Immature natural killer cell (primary cell): ENCODE measurements at regions not wholly inside any gene's neighbourhood (a gene's known extent, or its start where the extent isn't known, plus 50 kb on each side); places are given as distances from the start of the nearest gene placed in this dataset.

Experiments
- DNase-seq, 3 donors: peaks; one replicate each; pipeline ENCODE4 v3.0.0; 2022; ENCODE audit warnings: mixed read lengths in 1 of 3
- H3K27ac Mint-ChIP-seq, 6 donors: one replicate each; pipeline ENCODE4 v1.8.0; 2020; ENCODE audit warnings: mixed read lengths in 6 of 6, mild to moderate bottlenecking in 5 of 6, inconsistent platforms in 4 of 6, moderate library complexity in 3 of 6
- H3K27me3 Mint-ChIP-seq, 3 donors: one replicate each; pipeline ENCODE4 v1.8.0; 2020 to 2021; ENCODE audit warnings: low read depth in 3 of 3, mild to moderate bottlenecking in 3 of 3, mixed read lengths in 3 of 3, moderate library complexity in 3 of 3, inconsistent platforms in 1 of 3
- H3K36me3 Mint-ChIP-seq, 3 donors: one replicate each; pipeline ENCODE4 v1.8.0; 2020; ENCODE audit warnings: mixed read lengths in 3 of 3, inconsistent platforms in 2 of 3, mild to moderate bottlenecking in 2 of 3
- H3K4me1 Mint-ChIP-seq, 2 donors: one replicate each; pipeline ENCODE4 v1.8.0; 2020; ENCODE audit warnings: inconsistent platforms in 2 of 2, mild to moderate bottlenecking in 2 of 2, mixed read lengths in 2 of 2, moderate library complexity in 1 of 2
- H3K4me3 Mint-ChIP-seq, 5 donors: one replicate each; pipeline ENCODE4 v1.8.0; 2020; ENCODE audit warnings: mild to moderate bottlenecking in 5 of 5, mixed read lengths in 5 of 5, inconsistent platforms in 3 of 5, moderate library complexity in 3 of 5
- H3K9me3 Mint-ChIP-seq, 6 donors: one replicate each; pipeline ENCODE4 v1.8.0; 2020; ENCODE audit warnings: mild to moderate bottlenecking in 6 of 6, mixed read lengths in 6 of 6, inconsistent platforms in 4 of 6, moderate library complexity in 3 of 6

GRCh38 chr5:44641820-44642219, 166.9 kb upstream of the MRPS30 start:
- DNase-seq = no peak
- Mint-ChIP-seq H3K27ac (no peak overlapping the region), H3K9me3 (peaks cover 5 to 14% (median 9%) of the 10 kb centered on the region in 6 donors), H3K4me3 (no peak overlapping the region), H3K36me3 (no peaks in the 10 kb centered on the region), H3K4me1 (no peaks in the 10 kb centered on the region), H3K27me3 (no peaks in the 10 kb centered on the region)

DNA sequence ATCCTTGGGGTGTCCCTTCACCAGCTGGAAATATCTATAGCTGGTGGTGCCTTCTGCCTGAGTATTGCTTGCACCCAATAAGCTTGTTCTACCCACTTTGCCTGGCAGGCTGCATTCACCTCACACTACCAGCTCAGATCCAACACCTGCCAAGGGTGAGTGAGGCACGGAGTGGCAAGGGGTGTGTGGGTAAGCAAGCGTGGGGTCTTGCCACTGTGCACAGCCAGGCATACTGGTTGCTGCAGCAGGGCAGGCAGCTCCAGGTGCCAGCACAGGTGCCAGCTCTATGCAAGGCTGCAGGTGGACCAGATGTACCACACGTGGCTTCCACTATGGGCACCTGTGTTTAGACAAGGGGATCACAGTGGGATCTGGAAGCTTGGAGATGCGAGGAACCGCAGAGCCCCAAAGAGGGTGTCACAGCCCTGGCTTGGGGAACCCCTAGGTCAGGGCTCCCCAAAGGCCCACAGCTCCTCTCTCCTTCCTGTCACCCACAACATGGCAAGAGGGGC, 167.7 kb upstream of the MRPS30 start:
- Mint-ChIP-seq H3K36me3 (no peaks in the 10 kb centered on the region), H3K27me3 (no peaks in the 10 kb centered on the region), H3K4me3 (no peak overlapping the region), H3K9me3 (peaks cover 5 to 14% (median 9%) of the 10 kb centered on the region in 6 donors), H3K27ac (no peak overlapping the region), H3K4me1 (no peaks in the 10 kb centered on the region)
- no peak for DNase-seq

GRCh38 chr5:44637916-44638869, 170.6 kb upstream of the MRPS30 start:
- Mint-ChIP-seq H3K27ac (no peak overlapping the region), H3K4me1 (no peaks in the 10 kb centered on the region)

DNA sequence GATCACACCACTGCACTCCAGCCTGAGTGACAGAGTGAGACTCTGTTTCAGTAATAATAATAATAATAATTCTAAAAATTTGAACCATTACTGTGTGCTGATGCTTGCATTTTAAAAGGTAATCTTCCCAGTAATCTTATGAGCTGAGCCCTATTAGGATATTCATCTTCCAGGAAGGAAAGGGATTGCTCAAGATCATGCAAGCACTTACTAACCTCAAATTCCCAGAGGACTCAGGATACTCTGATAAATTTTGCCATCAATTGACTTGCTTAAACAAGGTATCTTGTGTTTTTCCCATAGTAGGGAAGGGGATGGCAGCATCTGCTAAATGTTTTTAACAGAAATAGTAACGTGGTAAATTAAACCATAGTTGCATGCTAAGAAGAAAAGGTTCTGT, 176.4 kb upstream of the MRPS30 start:
- DNase-seq = no peak
- Mint-ChIP-seq H3K27ac (no peak overlapping the region), H3K9me3 (peaks cover 7 to 25% (median 14%) of the 10 kb centered on the region in 6 donors), H3K4me1 (no peaks in the 10 kb centered on the region), H3K36me3 (no peaks in the 10 kb centered on the region), H3K27me3 (no peaks in the 10 kb centered on the region), H3K4me3 (no peak overlapping the region)

More at GRCh38 chr5:44637916-44638869, 170.6 kb upstream of the MRPS30 start:
- no peaks in the 10 kb centered on the region for H3K36me3 Mint-ChIP-seq
- no peaks in the 10 kb centered on the region for H3K27me3 Mint-ChIP-seq
- H3K4me3 Mint-ChIP-seq = no peak overlapping the region
- no peak for DNase-seq
- H3K9me3 Mint-ChIP-seq = peaks cover 8 to 21% (median 12%) of the 10 kb centered on the region in 6 donors

DNA sequence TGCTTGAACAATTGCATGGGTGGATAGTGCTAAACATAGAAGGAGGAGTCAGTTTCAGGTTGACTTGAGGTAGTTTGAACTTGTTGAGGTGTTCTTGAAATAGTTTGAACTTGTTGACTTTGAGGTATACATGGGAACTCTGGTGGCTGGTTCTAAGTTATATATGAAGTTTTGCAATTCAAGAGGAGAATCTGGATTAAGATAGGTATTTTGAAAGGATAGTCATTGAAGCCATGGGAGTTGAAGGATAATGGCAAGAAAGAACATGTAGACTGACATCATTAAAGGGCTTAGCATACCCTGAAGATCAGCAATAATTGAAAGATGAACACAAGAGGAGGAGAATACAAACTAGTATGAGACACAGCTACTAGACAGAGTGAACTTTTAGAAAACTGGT, 181.9 kb upstream of the MRPS30 start:
- Mint-ChIP-seq H3K27ac (no peak overlapping the region), H3K36me3 (no peaks in the 10 kb centered on the region), H3K27me3 (no peaks in the 10 kb centered on the region), H3K4me1 (no peaks in the 10 kb centered on the region), H3K4me3 (no peak overlapping the region), H3K9me3 (peaks cover 4 to 19% (median 13%) of the 10 kb centered on the region in 6 donors)
- no peak for DNase-seq

DNA sequence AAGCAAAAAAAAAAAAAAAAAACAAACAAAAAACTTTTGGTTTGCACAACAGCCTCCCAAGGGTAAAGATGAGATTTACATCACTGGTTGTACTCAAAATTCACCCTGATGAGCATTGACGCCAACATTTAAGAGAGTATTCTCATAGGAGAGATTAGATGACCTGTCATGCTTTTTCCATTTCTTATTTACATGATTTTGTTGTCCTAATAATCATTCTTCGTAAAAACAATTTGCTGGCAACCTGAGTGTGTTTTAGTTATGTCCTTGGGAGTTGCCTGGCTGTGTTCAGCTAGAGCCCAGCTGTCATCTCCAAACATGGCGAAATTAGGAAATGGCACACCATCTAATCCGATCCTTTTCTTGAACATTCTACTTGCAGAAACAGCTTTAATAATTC, 186.4 kb upstream of the MRPS30 start:
- no peak for DNase-seq
- Mint-ChIP-seq H3K4me1 (no peaks in the 10 kb centered on the region), H3K4me3 (no peak overlapping the region), H3K27ac (no peak overlapping the region), H3K36me3 (no peaks in the 10 kb centered on the region), H3K9me3 (peaks cover 2 to 14% (median 11%) of the 10 kb centered on the region in 6 donors), H3K27me3 (no peaks in the 10 kb centered on the region)

DNA sequence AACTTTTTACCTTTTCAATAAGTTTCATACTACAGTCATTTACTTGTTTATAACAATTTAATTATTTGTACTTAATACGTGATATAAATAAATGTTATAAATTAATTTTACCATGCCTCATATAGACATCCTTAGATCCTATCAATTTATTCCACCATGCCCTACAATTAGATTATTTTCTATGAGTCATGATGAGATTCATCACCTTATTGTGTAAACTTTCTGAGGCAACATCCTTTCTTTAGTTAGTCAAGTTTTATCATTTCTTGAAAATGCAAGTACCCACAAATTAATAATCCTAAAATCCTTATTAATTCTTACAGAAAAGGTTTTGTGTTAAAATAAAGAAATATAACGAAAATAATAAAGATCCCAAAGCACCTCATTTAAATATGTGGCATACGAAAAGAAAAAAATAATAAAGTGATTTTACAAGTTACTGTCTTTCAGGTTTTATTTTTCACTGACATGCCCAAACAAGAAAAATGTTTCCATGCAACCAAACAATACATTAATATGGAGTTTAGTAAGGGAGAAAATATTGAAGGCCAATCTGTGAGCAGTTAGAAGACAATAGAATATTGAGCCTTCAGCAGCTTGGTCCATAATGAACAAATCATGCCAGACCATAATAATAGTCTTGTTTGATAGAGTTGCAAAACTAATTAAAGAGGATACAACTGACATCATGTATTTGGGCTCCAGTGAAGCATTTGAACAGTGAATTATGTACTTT, 188.7 kb upstream of the MRPS30 start:
- no peak for DNase-seq
- Mint-ChIP-seq H3K36me3 (no peaks in the 10 kb centered on the region), H3K27ac (no peak overlapping the region), H3K27me3 (no peaks in the 10 kb centered on the region), H3K4me3 (no peak overlapping the region), H3K9me3 (peaks cover 4 to 7% (median 5%) of the 10 kb centered on the region in 6 donors), H3K4me1 (no peaks in the 10 kb centered on the region)

DNA sequence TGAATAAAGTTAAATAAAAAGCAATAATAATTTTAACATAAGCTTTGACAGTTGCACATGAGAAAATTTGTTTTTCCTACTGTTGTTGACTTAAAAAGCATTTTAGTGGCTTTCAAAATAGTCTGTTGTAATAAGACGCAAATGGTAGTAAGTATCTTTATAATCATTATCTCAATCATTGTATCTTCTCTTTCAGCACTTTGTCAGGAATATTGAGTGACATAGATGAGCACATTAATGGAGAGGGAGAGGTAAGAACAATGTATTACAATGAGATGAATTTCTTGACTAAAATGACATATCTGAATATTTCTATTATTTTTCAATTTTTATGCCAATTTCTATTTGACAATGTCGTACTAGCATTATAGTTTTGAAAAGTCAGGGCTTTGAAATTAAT, 193.9 kb upstream of the MRPS30 start:
- Mint-ChIP-seq H3K36me3 (no peaks in the 10 kb centered on the region), H3K4me1 (no peaks in the 10 kb centered on the region), H3K27me3 (no peaks in the 10 kb centered on the region), H3K4me3 (no peak overlapping the region), H3K9me3 (peaks cover 4 to 15% (median 11%) of the 10 kb centered on the region in 6 donors), H3K27ac (no peak overlapping the region)
- DNase-seq = no peak

GRCh38 chr5:44613936-44614335, 194.8 kb upstream of the MRPS30 start:
- H3K4me1 Mint-ChIP-seq = no peaks in the 10 kb centered on the region
- H3K36me3 Mint-ChIP-seq = no peaks in the 10 kb centered on the region
- H3K27ac Mint-ChIP-seq = no peak overlapping the region
- peaks cover 4 to 15% (median 12%) of the 10 kb centered on the region in 6 donors for H3K9me3 Mint-ChIP-seq
- H3K4me3 Mint-ChIP-seq = no peak overlapping the region
- H3K27me3 Mint-ChIP-seq = no peaks in the 10 kb centered on the region
- no peak for DNase-seq

- Mint-ChIP-seq H3K4me1 (no peaks in the 10 kb centered on the region), H3K27ac (no peak overlapping the region), H3K9me3 (peaks cover 12 to 60% (median 28%) of the 10 kb centered on the region in 6 donors), H3K4me3 (no peak overlapping the region), H3K27me3 (peaks cover 1 to 2% (median 2%) of the 10 kb centered on the region in 3 donors), H3K36me3 (no peaks in the 10 kb centered on the region)
- DNase-seq = no peak
Measured at GRCh38 chr5:44605926-44606325, 202.8 kb upstream of the MRPS30 start.

DNA sequence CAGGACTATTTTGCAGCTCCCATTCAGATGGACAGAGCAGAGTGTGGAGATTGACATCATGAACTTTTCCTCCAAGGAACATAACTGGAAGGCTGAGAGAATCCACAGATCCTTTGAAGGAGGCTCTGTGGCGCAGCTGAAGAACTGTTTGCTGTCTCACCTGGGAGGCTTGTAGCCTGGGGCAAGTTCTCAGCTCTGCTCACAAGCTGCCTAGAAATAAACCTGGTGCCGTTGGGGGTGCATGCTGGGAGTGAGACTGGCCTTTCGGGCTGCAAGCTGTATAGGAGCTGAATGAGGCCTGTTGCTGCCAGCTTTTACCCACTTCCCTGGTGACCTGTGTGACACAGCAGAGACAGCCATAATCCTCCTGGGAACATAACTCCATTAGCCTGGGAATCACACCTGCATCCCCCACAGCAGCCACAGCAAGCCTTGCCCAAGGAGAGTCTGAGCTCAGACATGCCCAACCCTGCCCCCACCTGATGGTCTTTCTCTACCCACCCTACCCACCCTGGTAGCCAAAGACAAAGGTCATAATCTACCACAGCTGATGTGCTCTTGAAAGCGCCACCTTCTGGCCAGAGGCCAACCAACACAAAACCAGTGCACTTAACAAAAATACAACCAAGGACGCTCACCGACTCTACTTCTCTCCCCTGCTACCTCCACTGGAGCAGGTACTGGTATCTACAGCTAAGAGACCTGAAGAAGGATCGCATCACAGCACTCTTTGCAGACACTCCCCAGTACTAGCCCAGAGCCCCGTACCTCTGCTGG, 205.1 kb upstream of the MRPS30 start:
- H3K4me1 Mint-ChIP-seq = no peaks in the 10 kb centered on the region
- DNase-seq = no peak
- no peak overlapping the region for H3K27ac Mint-ChIP-seq
- no peak overlapping the region for H3K4me3 Mint-ChIP-seq
- peaks cover 7 to 56% (median 36%) of the 10 kb centered on the region in 6 donors for H3K9me3 Mint-ChIP-seq
- no peaks in the 10 kb centered on the region for H3K36me3 Mint-ChIP-seq
- peaks cover 1 to 2% (median 2%) of the 10 kb centered on the region in 3 donors for H3K27me3 Mint-ChIP-seq

GRCh38 chr5:44574678-44575077, 185.5 kb upstream of the FGF10 start:
- peaks cover 0 to 3% (median 2%) of the 10 kb centered on the region in 3 donors for H3K27me3 Mint-ChIP-seq
- H3K4me1 Mint-ChIP-seq = no peaks in the 10 kb centered on the region
- H3K9me3 Mint-ChIP-seq = peaks cover 12 to 38% (median 32%) of the 10 kb centered on the region in 6 donors
- H3K4me3 Mint-ChIP-seq = no peak overlapping the region
- H3K27ac Mint-ChIP-seq = no peak overlapping the region
- no peak for DNase-seq
- H3K36me3 Mint-ChIP-seq = no peaks in the 10 kb centered on the region

- Mint-ChIP-seq H3K4me3 (no peak overlapping the region), H3K9me3 (peaks cover 8 to 35% (median 17%) of the 10 kb centered on the region in 6 donors), H3K4me1 (no peaks in the 10 kb centered on the region), H3K27ac (no peak overlapping the region), H3K27me3 (peaks cover 0 to 4% (median 1%) of the 10 kb centered on the region in 3 donors), H3K36me3 (no peaks in the 10 kb centered on the region)
- no peak for DNase-seq
Measured at GRCh38 chr5:44568519-44568918, 179.3 kb upstream of the FGF10 start.
